ENCODE measurements at regions not wholly inside any gene's neighbourhood (a gene's known extent, or its start where the extent isn't known, plus 50 kb on each side); places are given as distances from the start of the nearest gene placed in this dataset.
A peak's percentile ranks its signal among the peaks of the same experiment; 100 is the strongest.
"Not testable (repeated sequence)": the region's sequence is repeated elsewhere in the genome, so short reads cannot be mapped to it uniquely, and the experiment has no call there.

- no peak for DNase-seq
Measured at GRCh38 chr2:106004851-106005250, 189.2 kb downstream of the UXS1 start.

GRCh38 chr2:105999211-105999989 is 194.7 kb downstream of the UXS1 start:
- DNase-seq: no peak

- DNase-seq: peak; percentile 35
Measured at GRCh38 chr2:105997711-105998110, 196.4 kb downstream of the UXS1 start.

- peak; percentile 51 for DNase-seq
Measured at GRCh38 chr2:105990624-105991023, 203.5 kb downstream of the UXS1 start.

- DNase-seq: not testable (repeated sequence)
Measured at GRCh38 chr2:105989803-105990202, 204.3 kb downstream of the UXS1 start.

GRCh38 chr2:105989070-105989469 is 205.0 kb downstream of the UXS1 start:
- DNase-seq: no peak

GRCh38 chr2:105977807-105978206 is 216.3 kb downstream of the UXS1 start:
- DNase-seq: no peak

GRCh38 chr2:105977212-105977611 is 216.9 kb downstream of the UXS1 start:
- DNase-seq: no peak

- DNase-seq: no peak
Measured at GRCh38 chr2:105974812-105975211, 219.3 kb downstream of the UXS1 start.

- no peak for DNase-seq
Measured at GRCh38 chr2:105972927-105973326, 221.2 kb downstream of the UXS1 start.

- peak; percentile 29 for DNase-seq
Measured at GRCh38 chr2:105972246-105972645, 221.9 kb downstream of the UXS1 start.

- peak; percentile 40 for DNase-seq
Measured at GRCh38 chr2:105969552-105969951, 224.5 kb downstream of the UXS1 start.

- peak; percentile 38 for DNase-seq
Measured at GRCh38 chr2:105962221-105962620, 217.5 kb downstream of the NCK2 start.

- DNase-seq: peak; percentile 92
Measured at GRCh38 chr2:105961599-105962146, 217.0 kb downstream of the NCK2 start.

- no peak for DNase-seq
Measured at GRCh38 chr2:105959357-105959756, 214.6 kb downstream of the NCK2 start.

GRCh38 chr2:105954891-105955290 is 210.2 kb downstream of the NCK2 start:
- peak; percentile 96 for DNase-seq

GRCh38 chr2:105953942-105954341 is 209.2 kb downstream of the NCK2 start:
- no peak for DNase-seq

GRCh38 chr2:105952131-105952530 is 207.4 kb downstream of the NCK2 start:
- DNase-seq: peak; percentile 87

GRCh38 chr2:105951384-105951694 is 206.6 kb downstream of the NCK2 start:
- DNase-seq: no peak

- peak; percentile 69 for DNase-seq
Measured at GRCh38 chr2:105950521-105951383, 206.0 kb downstream of the NCK2 start.

- no peak for DNase-seq
Measured at GRCh38 chr2:105943977-105944376, 199.3 kb downstream of the NCK2 start.

All from NCI-H146 (cell line).